Body of pancreas (tissue), 4 donors: ENCODE measurements at regions not wholly inside any gene's neighbourhood (a gene's known extent, or its start where the extent isn't known, plus 50 kb on each side); places are given as distances from the start of the nearest gene placed in this dataset.

Experiments
- POLR2A ChIP-seq, 3 donors: fragments of 450-650 bp; IDR thresholded peaks; one replicate each; pipeline ENCODE4 v1.6.1; 2016; ENCODE audit warnings: antibody characterized with exemption in 3 of 3, mild to moderate bottlenecking in 2 of 3
- TF ChIP-seq, protein P1 (sequence below), 7 experiments: fragments of 450-650 bp in 4 of 7; fragments of 200-600 bp in 3 of 7; sonication (generic) in 3 of 7; IDR thresholded peaks; one replicate each; pipeline ENCODE4 v1.5.1; 2016 to 2019; ENCODE audit warnings: antibody characterized with exemption in 7 of 7

GRCh38 chr22:49390954-49391353 is 436.7 kb downstream of the BRD1 start:
- no peak for TF ChIP-seq POLR2A (IDR thresholded peaks at IDR 0.05)
- TF ChIP-seq, protein P1, sequence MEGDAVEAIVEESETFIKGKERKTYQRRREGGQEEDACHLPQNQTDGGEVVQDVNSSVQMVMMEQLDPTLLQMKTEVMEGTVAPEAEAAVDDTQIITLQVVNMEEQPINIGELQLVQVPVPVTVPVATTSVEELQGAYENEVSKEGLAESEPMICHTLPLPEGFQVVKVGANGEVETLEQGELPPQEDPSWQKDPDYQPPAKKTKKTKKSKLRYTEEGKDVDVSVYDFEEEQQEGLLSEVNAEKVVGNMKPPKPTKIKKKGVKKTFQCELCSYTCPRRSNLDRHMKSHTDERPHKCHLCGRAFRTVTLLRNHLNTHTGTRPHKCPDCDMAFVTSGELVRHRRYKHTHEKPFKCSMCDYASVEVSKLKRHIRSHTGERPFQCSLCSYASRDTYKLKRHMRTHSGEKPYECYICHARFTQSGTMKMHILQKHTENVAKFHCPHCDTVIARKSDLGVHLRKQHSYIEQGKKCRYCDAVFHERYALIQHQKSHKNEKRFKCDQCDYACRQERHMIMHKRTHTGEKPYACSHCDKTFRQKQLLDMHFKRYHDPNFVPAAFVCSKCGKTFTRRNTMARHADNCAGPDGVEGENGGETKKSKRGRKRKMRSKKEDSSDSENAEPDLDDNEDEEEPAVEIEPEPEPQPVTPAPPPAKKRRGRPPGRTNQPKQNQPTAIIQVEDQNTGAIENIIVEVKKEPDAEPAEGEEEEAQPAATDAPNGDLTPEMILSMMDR (IDR thresholded peaks at IDR 0.05) = no peak
